H9 (cell line): ENCODE measurements at regions not wholly inside any gene's neighbourhood (a gene's known extent, or its start where the extent isn't known, plus 50 kb on each side); places are given as distances from the start of the nearest gene placed in this dataset.

Experiments used
- DNase-seq: peaks from one replicate; pipeline ENCODE4 v3.0.0-alpha.2; 2017
- H2AFZ ChIP-seq: one replicate; pipeline ENCODE4 v1.6.1; 2013; ENCODE audit warnings: mild to moderate bottlenecking, low read length, control low read depth, moderate library complexity
- H2AK5ac ChIP-seq: 2 replicates; pipeline ENCODE4 v1.6.1; 2013; ENCODE audit warnings: low read length, control low read depth, mixed read lengths; ENCODE audit not compliant: insufficient read length
- H2BK120ac ChIP-seq: one replicate; pipeline ENCODE4 v1.6.1; 2013; ENCODE audit warnings: low read depth, mild to moderate bottlenecking, low read length, control low read depth, inconsistent platforms; ENCODE audit not compliant: poor library complexity, severe bottlenecking
- H2BK12ac ChIP-seq: 2 replicates; pipeline ENCODE4 v1.6.1; 2013; ENCODE audit warnings: low read length, control low read depth, mixed read lengths, low read depth; ENCODE audit not compliant: insufficient read length
- H2BK15ac ChIP-seq: 2 replicates; pipeline ENCODE4 v1.6.1; 2013; ENCODE audit warnings: low read depth, low read length, control low read depth
- H2BK20ac ChIP-seq: one replicate; pipeline ENCODE4 v1.6.1; 2013; ENCODE audit warnings: low read depth, mild to moderate bottlenecking, low read length, control low read depth, inconsistent platforms; ENCODE audit not compliant: poor library complexity, severe bottlenecking
- H2BK5ac ChIP-seq: 2 replicates; pipeline ENCODE4 v1.6.1; 2013; ENCODE audit warnings: low read length, control low read depth, mixed read lengths; ENCODE audit not compliant: insufficient read length
- H3K14ac ChIP-seq: 2 replicates; pipeline ENCODE4 v1.6.1; 2013; ENCODE audit warnings: low read length, control low read depth; ENCODE audit not compliant: insufficient read depth
- H3K18ac ChIP-seq: 2 replicates; pipeline ENCODE4 v1.6.1; 2013; ENCODE audit warnings: low read depth, mild to moderate bottlenecking, mixed read lengths, low read length, control low read depth; ENCODE audit not compliant: insufficient read length
- H3K23ac ChIP-seq: 2 replicates; pipeline ENCODE4 v1.6.1; 2013; ENCODE audit warnings: low read length, control low read depth, mixed read lengths, low read depth; ENCODE audit not compliant: insufficient read length
- H3K23me2 ChIP-seq: 2 replicates; pipeline ENCODE4 v1.6.1; 2013; ENCODE audit warnings: low read depth, mild to moderate bottlenecking, mixed read lengths, low read length, control low read depth; ENCODE audit not compliant: insufficient read length, poor library complexity, severe bottlenecking
- H3K27ac ChIP-seq: 2 replicates; pipeline ENCODE4 v1.5.1; 2013; ENCODE audit warnings: low read length, control low read depth, mixed read lengths, low read depth; ENCODE audit not compliant: insufficient read length
- H3K27me3 ChIP-seq: 2 replicates; pipeline ENCODE4 v1.6.1; 2013; ENCODE audit warnings: low read length, control low read depth, inconsistent platforms; ENCODE audit not compliant: insufficient read depth
- H3K4ac ChIP-seq: 2 replicates; pipeline ENCODE4 v1.6.1; 2013; ENCODE audit warnings: low read depth, mild to moderate bottlenecking, control low read depth, inconsistent platforms, low read length, moderate library complexity
- H3K4me1 ChIP-seq: 2 replicates; pipeline ENCODE4 v1.6.1; 2013; ENCODE audit warnings: low read length, control low read depth, inconsistent platforms; ENCODE audit not compliant: insufficient read depth
- H3K4me2 ChIP-seq: 2 replicates; pipeline ENCODE4 v1.6.1; 2013; ENCODE audit warnings: low read length, control low read depth, mixed read lengths; ENCODE audit not compliant: insufficient read length, insufficient read depth
- H3K56ac ChIP-seq: 2 replicates; pipeline ENCODE4 v1.6.1; 2013; ENCODE audit warnings: low read depth, mild to moderate bottlenecking, mixed read lengths, low read length, control low read depth; ENCODE audit not compliant: insufficient read length
- H3K79me1 ChIP-seq: 2 replicates; pipeline ENCODE4 v1.6.1; 2013; ENCODE audit warnings: low read depth, mild to moderate bottlenecking, moderate library complexity, low read length, control low read depth, inconsistent platforms; ENCODE audit not compliant: insufficient read depth, poor library complexity, severe bottlenecking
- H3K79me2 ChIP-seq: 2 replicates; pipeline ENCODE4 v1.6.1; 2013; ENCODE audit warnings: low read length, control low read depth, inconsistent platforms; ENCODE audit not compliant: insufficient read depth
- H3K9ac ChIP-seq: 2 replicates; pipeline ENCODE4 v1.6.1; 2013; ENCODE audit warnings: low read length, control low read depth, mixed read lengths; ENCODE audit not compliant: insufficient read length; ENCODE audit errors: extremely low read depth
- H3K9me3 ChIP-seq: one replicate; pipeline ENCODE4 v1.6.1; 2013; ENCODE audit warnings: low read depth, low read length, inconsistent platforms; ENCODE audit not compliant: control insufficient read depth
- H3T11ph ChIP-seq: one replicate; pipeline ENCODE4 v1.6.1; 2013; ENCODE audit warnings: mild to moderate bottlenecking, low read length, control low read depth, inconsistent platforms
- H4K20me1 ChIP-seq: one replicate; pipeline ENCODE4 v1.6.1; 2013; ENCODE audit not compliant: control insufficient read depth, insufficient read length, insufficient read depth
- H4K5ac ChIP-seq: 2 replicates; pipeline ENCODE4 v1.6.1; 2013; ENCODE audit warnings: low read depth, mild to moderate bottlenecking, mixed read lengths, low read length, control low read depth; ENCODE audit not compliant: insufficient read length
- H4K8ac ChIP-seq: replicated peaks from 2 replicates; pipeline ENCODE4 v1.6.1; 2013; ENCODE audit warnings: low read length, control low read depth, mixed read lengths, low read depth; ENCODE audit not compliant: insufficient read length
- H4K91ac ChIP-seq: 2 replicates; pipeline ENCODE4 v1.6.1; 2013; ENCODE audit warnings: low read depth, mild to moderate bottlenecking, moderate library complexity, mixed read lengths, low read length, control low read depth; ENCODE audit not compliant: insufficient read length
- H3K27ac Mint-ChIP-seq, 3 experiments: 2 replicates in 2 of 3; 3 replicates in 1 of 3; pipeline ENCODE4 v1.8.0; 2020 to 2021; ENCODE audit warnings: mixed read lengths in 3 of 3, mild to moderate bottlenecking in 1 of 3, moderate library complexity in 1 of 3
- H3K27me3 Mint-ChIP-seq: 2 replicates; pipeline ENCODE4 v1.8.0; 2021; ENCODE audit warnings: low read depth, mild to moderate bottlenecking, moderate library complexity, mixed read lengths
- H3K36me3 Mint-ChIP-seq, 3 experiments: 2 replicates in 2 of 3; 3 replicates in 1 of 3; pipeline ENCODE4 v1.8.0; 2020 to 2021; ENCODE audit warnings: low read depth in 3 of 3, mixed read lengths in 3 of 3; ENCODE audit not compliant: insufficient read depth in 1 of 3
- H3K4me1 Mint-ChIP-seq, 2 experiments: 2 replicates each; pipeline ENCODE4 v1.8.0; 2020; ENCODE audit warnings: mixed read lengths in 2 of 2
- H3K4me3 Mint-ChIP-seq, 2 experiments: 2 replicates in 1 of 2; 3 replicates in 1 of 2; pipeline ENCODE4 v1.8.0; 2020 to 2021; ENCODE audit warnings: mild to moderate bottlenecking in 2 of 2, mixed read lengths in 2 of 2, moderate library complexity in 1 of 2
- H3K9me3 Mint-ChIP-seq, 2 experiments: 2 replicates in 1 of 2; 3 replicates in 1 of 2; pipeline ENCODE4 v1.8.0; 2020; ENCODE audit warnings: mild to moderate bottlenecking in 2 of 2, mixed read lengths in 2 of 2, moderate library complexity in 1 of 2
- CTCF ChIP-seq: fragments of 200-600 bp; sonication (generic); conservative IDR thresholded peaks from 3 replicates; pipeline ENCODE4 v1.8.0; 2021; ENCODE audit warnings: antibody characterized with exemption, mild to moderate bottlenecking
- WGBS: extraction: QIAGEN DNeasy Blood & Tissue Kit; methylation state at CpG from one replicate; pipeline ENCODE4 v1.1.7; 2013; ENCODE audit warnings: missing lambda C conversion rate, low lambda C conversion rate, mixed read lengths; ENCODE audit not compliant: insufficient read length; ENCODE audit errors: extremely low coverage; 5-methylcytosine and 5-hydroxymethylcytosine counted together

- H2BK15ac ChIP-seq = no peak overlapping the region
- H4K5ac ChIP-seq = no peak overlapping the region
- no CpG with 5 or more reads among the region's 5 CpGs for WGBS
- no peak overlapping the region for H2AK5ac ChIP-seq
- H3K9ac ChIP-seq = no peak overlapping the region
- TF ChIP-seq CTCF = no peak
- H3K23ac ChIP-seq = no peak overlapping the region
- no peak overlapping the region for H4K8ac ChIP-seq
- no peaks in the 10 kb centered on the region for H3K23me2 ChIP-seq
- no peak overlapping the region for H3K56ac ChIP-seq
- no peak overlapping the region for H3K27ac ChIP-seq
- DNase-seq = no peak
- no peaks in the 10 kb centered on the region for H3K79me1 ChIP-seq
- no peak overlapping the region for H3K4me3 Mint-ChIP-seq
- H3K18ac ChIP-seq = no peak overlapping the region
- no peak overlapping the region for H3K4ac ChIP-seq
- 0 out of 7 replicates have a peak overlapping the region, but pooled peaks of 1 of the 3 experiments have one; percentile 24 for H3K27ac Mint-ChIP-seq
- H2BK120ac ChIP-seq = no peak overlapping the region
- H3K9me3 ChIP-seq = no peaks in the 10 kb centered on the region
- no peak overlapping the region for H4K91ac ChIP-seq
- peaks cover 12 to 21% of the 10 kb centered on the region in 2 experiments for H3K4me1 Mint-ChIP-seq
- no peaks in the 10 kb centered on the region for H4K20me1 ChIP-seq
- no peak overlapping the region for H2BK20ac ChIP-seq
- H2BK12ac ChIP-seq = no peak overlapping the region
- peaks cover 30% of the 10 kb centered on the region for H3K27me3 Mint-ChIP-seq
- no peak overlapping the region for H2BK5ac ChIP-seq
- no peaks in the 10 kb centered on the region; the same call in 1 of the 2 replicates for H3K4me1 ChIP-seq
- no peaks in the 10 kb centered on the region for H3K27me3 ChIP-seq
- H3K4me2 ChIP-seq = no peak overlapping the region
- H3T11ph ChIP-seq = no peak overlapping the region
- H2AFZ ChIP-seq = no peak overlapping the region
- no peak overlapping the region for H3K14ac ChIP-seq
- no peaks in the 10 kb centered on the region for H3K79me2 ChIP-seq
- H3K9me3 Mint-ChIP-seq = peaks cover 8 to 10% of the 10 kb centered on the region in 2 experiments; a peak in 4 of 5 replicates
- peaks cover 0 to 4% (median 0%) of the 10 kb centered on the region in 3 experiments; a peak in 2 of 7 replicates for H3K36me3 Mint-ChIP-seq
Observed at GRCh38 chr14:98896449-98896848, 375.5 kb downstream of the BCL11B start.
